Right lobe of liver (tissue), 6 donors: ENCODE measurements at regions not wholly inside any gene's neighbourhood (a gene's known extent, or its start where the extent isn't known, plus 50 kb on each side); places are given as distances from the start of the nearest gene placed in this dataset.

ENCODE experiments used
- ATAC-seq, 4 donors: fragments of 200-7000 bp; cut with Tn5 transposase; one replicate each; pipeline ENCODE4 v1.9.1; 2020; ENCODE audit warnings: mild to moderate bottlenecking in 4 of 4, moderate library complexity in 4 of 4
- DNase-seq, 3 donors: peaks; one replicate each; pipeline ENCODE4 v3.0.0-alpha.2; 2020
- H3K27ac ChIP-seq, 3 donors: fragments of 200-600 bp; one replicate each; pipeline ENCODE4 v1.8.0; 2022
- H3K27me3 ChIP-seq, 2 donors: fragments of 200-600 bp; one replicate each; pipeline ENCODE4 v1.8.0; 2022
- H3K36me3 ChIP-seq, 4 donors: fragments of 200-600 bp; sonication (generic) in 1 of 4; one replicate each; pipeline versions ENCODE4 v1.5.1 to v1.8.0; 2017 to 2022; ENCODE audit warnings: control low read depth in 1 of 4
- H3K4me1 ChIP-seq, 4 donors: fragments of 200-600 bp; sonication (generic) in 1 of 4; one replicate each; pipeline versions ENCODE4 v1.5.1 to v1.8.0; 2017 to 2022; ENCODE audit warnings: control low read depth in 1 of 4
- H3K4me3 ChIP-seq, 3 donors: fragments of 200-600 bp; one replicate each; pipeline ENCODE4 v1.8.0; 2022
- H3K9me3 ChIP-seq, 4 donors: fragments of 200-600 bp; sonication (generic) in 1 of 4; one replicate each; pipeline versions ENCODE4 v1.5.1 to v1.8.0; 2017 to 2022; ENCODE audit warnings: control low read depth in 1 of 4
- CTCF ChIP-seq, 4 donors: fragments of 200-600 bp in 3 of 4; fragments of 450-650 bp in 1 of 4; IDR thresholded peaks; one replicate each; pipeline versions ENCODE4 v1.5.1 to v1.8.0; 2016 to 2022; ENCODE audit warnings: antibody characterized with exemption in 4 of 4, mild to moderate bottlenecking in 2 of 4
- POLR2A ChIP-seq: fragments of 450-650 bp; IDR thresholded peaks from one replicate; pipeline ENCODE4 v1.6.1; 2017; ENCODE audit warnings: antibody characterized with exemption, mild to moderate bottlenecking
- WGBS: methylation state at CpG from one replicate; pipeline ENCODE4 v1.1.6; 2018; ENCODE audit warnings: low coverage, low lambda C conversion rate; ENCODE audit not compliant: insufficient coverage; ENCODE audit errors: missing lambda C conversion rate; 5-methylcytosine and 5-hydroxymethylcytosine counted together
- intact Hi-C, 2 donors: fragments of 100-400 bp; cut with DNase I; formaldehyde crosslinking; loops; one replicate each; pipeline versions ENCODE4 v1.11.2 to v1.14.1; 2022
- donor health status: DM: no; HTN: yes; CAD: no.
- donor health status: DM: no; HTN: no; CAD: no.
- donor health status: DM: no; HTN: no; CAD: no.
- donor health status: DM: no; HTN: yes; CAD: no.
- donor health status: DM: no; HTN: yes; CAD: no.

GRCh38 chr11:38819981-38820380 lies 2221.9 kb upstream of the RAG2 start:
- WGBS = 80% methylated on average over 1 of the region's 1 CpG
- H3K36me3 ChIP-seq = no peaks in the 10 kb centered on the region
- TF ChIP-seq CTCF (IDR thresholded peaks at IDR 0.05) = no peak
- TF ChIP-seq POLR2A = no peak
- intact Hi-C loops = no loop called here
- H3K27me3 ChIP-seq = no peaks in the 10 kb centered on the region
- H3K9me3 ChIP-seq = no peaks in the 10 kb centered on the region
- H3K4me3 ChIP-seq = no peak overlapping the region
- ATAC-seq (no peak), DNase-seq (no peak)
- H3K27ac ChIP-seq = no peak overlapping the region
- H3K4me1 ChIP-seq = no peaks in the 10 kb centered on the region

GRCh38 chr11:38818720-38819119 lies 2220.7 kb upstream of the RAG2 start:
- H3K27ac ChIP-seq = no peak overlapping the region
- TF ChIP-seq POLR2A (no peak), CTCF (IDR thresholded peaks at IDR 0.05) (no peak)
- H3K4me1 ChIP-seq = no peaks in the 10 kb centered on the region
- no peaks in the 10 kb centered on the region for H3K9me3 ChIP-seq
- no peak for ATAC-seq
- no peak overlapping the region for H3K4me3 ChIP-seq
- DNase-seq = no peak
- no peaks in the 10 kb centered on the region for H3K36me3 ChIP-seq
- H3K27me3 ChIP-seq = no peaks in the 10 kb centered on the region
- intact Hi-C loops = no loop called here

DNA sequence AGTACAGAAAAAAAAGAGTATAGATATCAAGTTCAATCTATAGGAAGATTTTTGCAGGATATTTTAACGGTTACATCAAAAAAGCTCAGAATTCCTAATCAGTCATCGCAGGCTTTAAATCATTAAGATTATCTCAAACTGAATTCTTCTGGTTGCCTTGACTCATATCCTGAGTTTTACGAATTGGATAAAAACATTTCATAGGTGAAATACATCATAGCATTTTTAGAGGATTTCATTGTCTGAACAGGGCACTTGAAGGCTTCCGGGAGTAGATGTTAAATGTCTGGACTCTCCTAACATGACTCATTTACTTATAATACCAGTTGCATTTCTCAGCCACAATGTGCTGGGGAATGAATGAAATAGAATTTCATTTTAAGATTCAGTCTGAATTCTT lies 2216.6 kb upstream of the RAG2 start:
- no peak for ATAC-seq
- Histone ChIP-seq H3K9me3 (no peaks in the 10 kb centered on the region), H3K27ac (no peak overlapping the region), H3K4me1 (no peaks in the 10 kb centered on the region), H3K4me3 (no peak overlapping the region), H3K36me3 (no peaks in the 10 kb centered on the region), H3K27me3 (no peaks in the 10 kb centered on the region)
- no peak for DNase-seq
- intact Hi-C loops = no loop called here
- WGBS = 69% methylated on average over 4 of the region's 4 CpGs
- TF ChIP-seq CTCF (IDR thresholded peaks at IDR 0.05) = no peak
- TF ChIP-seq POLR2A = no peak

GRCh38 chr11:38809521-38809920 lies 2211.5 kb upstream of the RAG2 start:
- TF ChIP-seq POLR2A = no peak
- TF ChIP-seq CTCF (IDR thresholded peaks at IDR 0.05) = no peak
- ATAC-seq (no peak), DNase-seq (no peak)
- no peak overlapping the region for H3K4me3 ChIP-seq
- H3K4me1 ChIP-seq = no peaks in the 10 kb centered on the region
- H3K27me3 ChIP-seq = no peaks in the 10 kb centered on the region
- 33% methylated on average over 4 of the region's 4 CpGs for WGBS
- H3K27ac ChIP-seq = no peak overlapping the region
- H3K9me3 ChIP-seq = no peaks in the 10 kb centered on the region
- intact Hi-C loops = no loop called here
- no peaks in the 10 kb centered on the region for H3K36me3 ChIP-seq

DNA sequence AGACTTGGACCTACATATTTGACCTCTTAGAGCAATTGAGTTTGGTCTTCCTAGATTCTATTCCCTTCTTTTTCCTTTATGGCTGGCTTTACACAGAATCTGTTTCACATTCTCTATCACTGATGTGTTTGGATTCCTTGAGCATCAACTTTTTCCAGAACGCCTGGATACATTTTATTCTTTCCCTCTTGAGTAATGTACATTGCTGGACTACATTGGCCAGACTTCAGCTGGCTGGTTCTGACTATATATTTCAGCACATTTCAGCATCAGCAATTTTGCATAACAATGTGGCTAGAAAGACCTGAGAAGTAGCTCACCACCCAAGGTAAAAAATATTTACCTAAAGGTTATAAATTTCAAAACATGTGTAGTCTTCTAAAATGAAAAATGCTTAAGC lies 2198.2 kb upstream of the RAG2 start:
- Histone ChIP-seq H3K4me3 (no peak overlapping the region), H3K9me3 (no peaks in the 10 kb centered on the region), H3K4me1 (no peaks in the 10 kb centered on the region), H3K27ac (no peak overlapping the region), H3K36me3 (no peaks in the 10 kb centered on the region), H3K27me3 (no peaks in the 10 kb centered on the region)
- no peak for DNase-seq
- no peak for ATAC-seq
- no peak for TF ChIP-seq CTCF (IDR thresholded peaks at IDR 0.05)
- 80% methylated on average over 1 of the region's 1 CpG for WGBS
- intact Hi-C loops = no loop called here
